ENCODE measurements at regions not wholly inside any gene's neighbourhood (a gene's known extent, or its start where the extent isn't known, plus 50 kb on each side); places are given as distances from the start of the nearest gene placed in this dataset.
"Not testable (repeated sequence)": the region's sequence is repeated elsewhere in the genome, so short reads cannot be mapped to it uniquely, and the experiment has no call there.

GRCh38 chr18:1657876-1658275 lies 753.2 kb downstream of the ADCYAP1 start:
- TF ChIP-seq CTCF (IDR thresholded peaks at IDR 0.05; ENCODE audit: low read depth, low read length), result no peak
- no peak overlapping the region for H3K4me3 ChIP-seq (ENCODE audit: low read depth, low read length)

- no peak for TF ChIP-seq CTCF (IDR thresholded peaks at IDR 0.05; ENCODE audit: low read depth, low read length)
Observed at GRCh38 chr18:1658908-1659566, 754.4 kb downstream of the ADCYAP1 start.

GRCh38 chr18:1663879-1664705 lies 759.4 kb downstream of the ADCYAP1 start:
- H3K4me3 ChIP-seq (ENCODE audit: low read depth, low read length), result no peak overlapping the region
- TF ChIP-seq CTCF (IDR thresholded peaks at IDR 0.05; ENCODE audit: low read depth, low read length), result no peak; the same call in 1 of the 2 replicates

More at GRCh38 chr18:1658908-1659566, 754.4 kb downstream of the ADCYAP1 start:
- H3K4me3 ChIP-seq (ENCODE audit: low read depth, low read length), result no peak overlapping the region

GRCh38 chr18:1665079-1665478 lies 760.4 kb downstream of the ADCYAP1 start:
- H3K4me3 ChIP-seq (ENCODE audit: low read depth, low read length), result no peak overlapping the region
- TF ChIP-seq CTCF (IDR thresholded peaks at IDR 0.05; ENCODE audit: low read depth, low read length), result no peak

- TF ChIP-seq CTCF (IDR thresholded peaks at IDR 0.05; ENCODE audit: low read depth, low read length), result no peak
- H3K4me3 ChIP-seq (ENCODE audit: low read depth, low read length), result no peak overlapping the region
Observed at GRCh38 chr18:1668279-1668678, 763.6 kb downstream of the ADCYAP1 start.

- not testable (repeated sequence) for H3K4me3 ChIP-seq (ENCODE audit: low read depth, low read length)
Observed at GRCh38 chr18:1671710-1672109, 767.0 kb downstream of the ADCYAP1 start.

- no peak for TF ChIP-seq CTCF (IDR thresholded peaks at IDR 0.05; ENCODE audit: low read depth, low read length)
- no peak overlapping the region for H3K4me3 ChIP-seq (ENCODE audit: low read depth, low read length)
Observed at GRCh38 chr18:1676387-1676786, 771.7 kb downstream of the ADCYAP1 start.

Data from WI38 (cell line).